K562 (cell line): ENCODE measurements at regions not wholly inside any gene's neighbourhood (a gene's known extent, or its start where the extent isn't known, plus 50 kb on each side); places are given as distances from the start of the nearest gene placed in this dataset.

Source experiments
- ATAC-seq: fragments of 200-7000 bp; cut with Tn5 transposase; 3 replicates; pipeline ENCODE4 v1.9.1; 2020; ENCODE audit warnings: moderate library complexity
- BruUV-seq: library from RNA; stranded (reverse); fragments of 400-500 nt; replicated peaks from 2 replicates; lab custom pipeline; 2021; lab: Mats Ljungman, UMichigan
- CTCF ChIA-PET: fragments of 300-600 bp; formaldehyde crosslinking; extraction: SDS; loops from one replicate; lab custom pipeline; 2021; ENCODE audit warnings: low intra/inter-chr PET ratio; lab: Yijun Ruan, JAX
- POLR2A ChIA-PET: fragments of 300-600, 350-650 bp; sonication (Branson Sonifier 250); formaldehyde crosslinking; extraction: SDS; loops from one replicate; lab custom pipeline; 2021; ENCODE audit warnings: antibody characterized with exemption, inconsistent platforms; lab: Yijun Ruan, JAX
- DNase-seq, 4 experiments: peaks; one replicate each; pipeline versions ENCODE4 v3.0.0 to v3.0.0-alpha.2; 2011 to 2018; ENCODE audit warnings: low spot score in 3 of 4, mixed read lengths in 3 of 4; ENCODE audit errors: extremely low read depth in 1 of 4
- FAIRE-seq: peaks from 2 replicates; lab custom pipeline; 2011; peaks lifted over from hg19 to GRCh38; lab: Jason Lieb, UNC
- H2AFZ ChIP-seq: 2 replicates; pipeline ENCODE4 v1.6.0; 2011; ENCODE audit warnings: low read depth, low read length, control low read depth, inconsistent platforms
- H3K27ac ChIP-seq: fragments of 200-600 bp; 3 replicates; pipeline ENCODE4 v1.8.0; 2011; ENCODE audit warnings: low read depth, mild to moderate bottlenecking, control low read depth, inconsistent platforms, low read length, moderate library complexity, mixed read lengths; ENCODE audit errors: extremely low read depth
- H3K27me3 ChIP-seq, 2 experiments: fragments of 300-600 bp in 1 of 2; 2 replicates in 1 of 2; 3 replicates in 1 of 2; pipeline versions ENCODE4 v1.6.0 to v1.8.0; 2011; ENCODE audit warnings: inconsistent platforms in 2 of 2, low read length in 2 of 2, mild to moderate bottlenecking in 1 of 2, mixed read lengths in 1 of 2, moderate library complexity in 1 of 2; ENCODE audit not compliant: control insufficient read depth in 2 of 2, insufficient read depth in 2 of 2
- H3K36me3 ChIP-seq: fragments of 300-600 bp; 3 replicates; pipeline ENCODE4 v1.8.0; 2011; ENCODE audit warnings: mild to moderate bottlenecking, low read length, inconsistent platforms; ENCODE audit not compliant: control insufficient read depth, insufficient read depth
- H3K4me1 ChIP-seq, 2 experiments: fragments of 200-600 bp in 1 of 2; replicated peaks in 1 of 2; 2 replicates in 1 of 2; 3 replicates in 1 of 2; pipeline versions ENCODE4 v1.5.1 to v1.8.0; 2011; ENCODE audit warnings: inconsistent platforms in 2 of 2, low read length in 2 of 2, mild to moderate bottlenecking in 1 of 2, mixed read lengths in 1 of 2, moderate library complexity in 1 of 2; ENCODE audit not compliant: control insufficient read depth in 2 of 2, insufficient read depth in 2 of 2
- H3K4me2 ChIP-seq: 2 replicates; pipeline ENCODE4 v1.6.1; 2011; ENCODE audit warnings: low read length, control low read depth, inconsistent platforms, mixed read lengths; ENCODE audit not compliant: insufficient read depth
- H3K4me3 ChIP-seq: fragments of 200-600 bp; sonication (generic), shearing (Covaris generic); 2 replicates; pipeline ENCODE4 v1.5.1; 2016; ENCODE audit warnings: control low read depth, inconsistent platforms
- H3K79me2 ChIP-seq: fragments of 200-600 bp; 3 replicates; pipeline ENCODE4 v1.8.0; 2011; ENCODE audit warnings: low read length, inconsistent platforms; ENCODE audit not compliant: control insufficient read depth, insufficient read depth
- H3K9ac ChIP-seq, 2 experiments: 2 replicates each; pipeline versions ENCODE4 v1.6.0 to v1.6.1; 2011; ENCODE audit warnings: low read depth in 2 of 2, low read length in 2 of 2, control low read depth in 1 of 2, inconsistent platforms in 1 of 2, mild to moderate bottlenecking in 1 of 2, mixed read lengths in 1 of 2; ENCODE audit not compliant: insufficient read depth in 1 of 2
- H3K9me1 ChIP-seq: one replicate; pipeline ENCODE4 v1.6.0; 2011; ENCODE audit warnings: inconsistent platforms, mild to moderate bottlenecking, low read length, moderate library complexity; ENCODE audit not compliant: control insufficient read depth, insufficient read depth
- H3K9me3 ChIP-seq: replicated peaks from 2 replicates; pipeline ENCODE4 v1.5.1; 2011; ENCODE audit warnings: low read depth, low read length, inconsistent platforms; ENCODE audit not compliant: control insufficient read depth, insufficient read depth
- H4K20me1 ChIP-seq: replicated peaks from 2 replicates; pipeline ENCODE4 v1.6.1; 2011; ENCODE audit warnings: low read length, inconsistent platforms, mixed read lengths; ENCODE audit not compliant: control insufficient read depth, insufficient read depth
- ATF3 ChIP-seq, 2 experiments: fragments of 450-650 bp in 1 of 2; sonication (generic) in 1 of 2; formaldehyde crosslinking in 1 of 2; IDR thresholded peaks in 1 of 2; conservative IDR thresholded peaks in 1 of 2; 2 replicates each; pipeline versions ENCODE4 v1.6.1 to v1.8.1; 2016 to 2023; ENCODE audit warnings: mild to moderate bottlenecking in 2 of 2, moderate library complexity in 2 of 2, inconsistent platforms in 1 of 2, missing genetic modification reagents in 1 of 2
- CBX1 ChIP-seq: sonication (generic); IDR thresholded peaks from 2 replicates; pipeline ENCODE4 v1.6.1; 2016; ENCODE audit warnings: antibody characterized with exemption, low read depth, mild to moderate bottlenecking
- CXXC5 ChIP-seq: fragments of 250-450 bp; sonication (Bioruptor Pico); IDR thresholded peaks from 2 replicates; pipeline ENCODE4 v1.8.0; 2022; ENCODE audit warnings: inconsistent platforms, mild to moderate bottlenecking, moderate library complexity
- DLX4 ChIP-seq: fragments of 250-450 bp; sonication (Bioruptor Pico); IDR thresholded peaks from 2 replicates; pipeline ENCODE4 v1.6.1; 2021; ENCODE audit warnings: mild to moderate bottlenecking
- EP300 ChIP-seq: IDR thresholded peaks from 2 replicates; pipeline ENCODE4 v1.6.1; 2012; ENCODE audit warnings: low read length, improper control_type of control experiment
- KAT2B ChIP-seq: IDR thresholded peaks from one replicate; pipeline ENCODE4 v1.6.1; 2012; ENCODE audit warnings: low read depth, mild to moderate bottlenecking, control low read depth, inconsistent platforms, low read length, moderate library complexity
- LCOR ChIP-seq: sonication (generic); formaldehyde crosslinking; IDR thresholded peaks from 2 replicates; pipeline ENCODE4 v1.8.0; 2022; ENCODE audit warnings: mild to moderate bottlenecking, missing genetic modification reagents
- NFIC ChIP-seq: fragments of 450-650 bp; IDR thresholded peaks from 2 replicates; pipeline ENCODE4 v1.6.1; 2017; ENCODE audit warnings: mild to moderate bottlenecking, inconsistent platforms
- PATZ1 ChIP-seq: fragments of 250-450 bp; sonication (Bioruptor Pico); IDR thresholded peaks from 2 replicates; pipeline ENCODE4 v1.5.0; 2020; ENCODE audit warnings: mild to moderate bottlenecking, borderline replicate concordance
- POLR2A ChIP-seq: fragments of 450-650 bp; conservative IDR thresholded peaks from 2 replicates; pipeline ENCODE4 v1.6.1; 2016
- RREB1 ChIP-seq: fragments of 250-450 bp; sonication (Bioruptor Pico); IDR thresholded peaks from 2 replicates; pipeline ENCODE4 v1.4.0; 2020
- TCF7 ChIP-seq: sonication (generic); IDR thresholded peaks from 2 replicates; pipeline ENCODE4 v1.6.1; 2016; ENCODE audit warnings: antibody characterized with exemption, borderline replicate concordance
- ZNF444 ChIP-seq: fragments of 250-450 bp; sonication (Bioruptor Pico); IDR thresholded peaks from 2 replicates; pipeline ENCODE4 v1.4.0; 2020; ENCODE audit warnings: mild to moderate bottlenecking, moderate library complexity
- ZNF76 ChIP-seq: fragments of 250-450 bp; sonication (Bioruptor Pico); IDR thresholded peaks from 2 replicates; pipeline ENCODE4 v1.4.0; 2020; ENCODE audit warnings: mild to moderate bottlenecking, moderate library complexity, borderline replicate concordance
- WGBS: fragments of 100-300 bp; shearing (Covaris generic); methylation state at CpG from one replicate; pipeline ENCODE4 v1.1.6; 2016; ENCODE audit warnings: low coverage, mixed read lengths; ENCODE audit not compliant: insufficient coverage; ENCODE audit errors: missing lambda C conversion rate; 5-methylcytosine and 5-hydroxymethylcytosine counted together
- in situ Hi-C: fragments of 300-500 bp; cut with MboI; formaldehyde crosslinking; loops from 4 replicates; pipeline ENCODE4 v1.15.0; 2018; ENCODE audit warnings: inconsistent platforms, mixed read lengths
- intact Hi-C: fragments of 100-400 bp; cut with micrococcal nuclease; formaldehyde crosslinking; loops from 2 replicates; pipeline ENCODE4 v1.14.2; 2022

GRCh38 chr4:187724456-187724855 is 271.1 kb upstream of the ZFP42 start (continued):
- TF ChIP-seq PATZ1 (CRISPR knock-in tag) (no peak), CXXC5 (CRISPR knock-in tag) (no peak), DLX4 (CRISPR knock-in tag) (no peak), CBX1 (no peak), LCOR (no peak), ZNF444 (CRISPR knock-in tag) (no peak), POLR2A (no peak)
- TF ChIP-seq, all 486 proteins: peak for 0

GRCh38 chr4:187726485-187726884 is 269.1 kb upstream of the ZFP42 start:
- no TSS peak for BruUV-seq
- POLR2A ChIA-PET, result no interaction called here
- no peak for FAIRE-seq
- no peak for TF ChIP-seq EP300
- no peak for TF ChIP-seq RREB1
- no peak for TF ChIP-seq ATF3 (IDR thresholded peaks at IDR 0.05)
- no peak for TF ChIP-seq ATF3 (CRISPR knock-in tag; conservative IDR thresholded peaks at IDR 0.05)
- TF ChIP-seq ZNF76 (CRISPR knock-in tag), result no peak
- no peak for TF ChIP-seq KAT2B
- TF ChIP-seq TCF7, result no peak
- TF ChIP-seq NFIC, result no peak

More at GRCh38 chr4:187726485-187726884, 269.1 kb upstream of the ZFP42 start:
- Histone ChIP-seq H3K4me1 (no peaks in the 10 kb centered on the region), H3K4me3 (no peak overlapping the region), H3K9me3 (no peaks in the 10 kb centered on the region), H2AFZ (no peak overlapping the region), H3K9me1 (no peaks in the 10 kb centered on the region), H3K36me3 (no peaks in the 10 kb centered on the region), H3K4me2 (no peak overlapping the region), H3K27ac (no peak overlapping the region), H3K79me2 (no peaks in the 10 kb centered on the region), H4K20me1 (no peaks in the 10 kb centered on the region), H3K27me3 (no peaks in the 10 kb centered on the region), H3K9ac (no peak overlapping the region)
- intact Hi-C loops (no loop called here), in situ Hi-C loops (no loop called here)
- CTCF ChIA-PET, result no interaction called here
- DNase-seq (no peak), ATAC-seq (no peak)
- 0% methylated on average over 6 of the region's 6 CpGs for WGBS
